ENCODE measurements at regions not wholly inside any gene's neighbourhood (a gene's known extent, or its start where the extent isn't known, plus 50 kb on each side); places are given as distances from the start of the nearest gene placed in this dataset.

GRCh38 chr6:159112714-159113113, 56.5 kb upstream of the FNDC1 start:
- TF ChIP-seq, protein P1, sequence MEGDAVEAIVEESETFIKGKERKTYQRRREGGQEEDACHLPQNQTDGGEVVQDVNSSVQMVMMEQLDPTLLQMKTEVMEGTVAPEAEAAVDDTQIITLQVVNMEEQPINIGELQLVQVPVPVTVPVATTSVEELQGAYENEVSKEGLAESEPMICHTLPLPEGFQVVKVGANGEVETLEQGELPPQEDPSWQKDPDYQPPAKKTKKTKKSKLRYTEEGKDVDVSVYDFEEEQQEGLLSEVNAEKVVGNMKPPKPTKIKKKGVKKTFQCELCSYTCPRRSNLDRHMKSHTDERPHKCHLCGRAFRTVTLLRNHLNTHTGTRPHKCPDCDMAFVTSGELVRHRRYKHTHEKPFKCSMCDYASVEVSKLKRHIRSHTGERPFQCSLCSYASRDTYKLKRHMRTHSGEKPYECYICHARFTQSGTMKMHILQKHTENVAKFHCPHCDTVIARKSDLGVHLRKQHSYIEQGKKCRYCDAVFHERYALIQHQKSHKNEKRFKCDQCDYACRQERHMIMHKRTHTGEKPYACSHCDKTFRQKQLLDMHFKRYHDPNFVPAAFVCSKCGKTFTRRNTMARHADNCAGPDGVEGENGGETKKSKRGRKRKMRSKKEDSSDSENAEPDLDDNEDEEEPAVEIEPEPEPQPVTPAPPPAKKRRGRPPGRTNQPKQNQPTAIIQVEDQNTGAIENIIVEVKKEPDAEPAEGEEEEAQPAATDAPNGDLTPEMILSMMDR (IDR thresholded peaks at IDR 0.05; ENCODE audit: extremely low read depth in 1 of 2, insufficient read depth in 1 of 2, low read depth in 1 of 2, low read length in 2 of 2) = no peak
- TF ChIP-seq POLR2AphosphoS5 (IDR thresholded peaks at IDR 0.05; ENCODE audit: insufficient read depth, low read depth, low read length) = no peak
- TF ChIP-seq, protein P2, sequence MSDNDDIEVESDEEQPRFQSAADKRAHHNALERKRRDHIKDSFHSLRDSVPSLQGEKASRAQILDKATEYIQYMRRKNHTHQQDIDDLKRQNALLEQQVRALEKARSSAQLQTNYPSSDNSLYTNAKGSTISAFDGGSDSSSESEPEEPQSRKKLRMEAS (IDR thresholded peaks at IDR 0.05; ENCODE audit: insufficient read depth, insufficient read length) = no peak
- no peak for TF ChIP-seq EZH2 (IDR thresholded peaks at IDR 0.05; ENCODE audit: borderline replicate concordance, low read depth, low read length, severe bottlenecking)
